Ovary (tissue), 7 donors: ENCODE measurements at regions not wholly inside any gene's neighbourhood (a gene's known extent, or its start where the extent isn't known, plus 50 kb on each side); places are given as distances from the start of the nearest gene placed in this dataset.

Experiments
- DNase-seq, 5 donors: peaks; one replicate each; pipeline ENCODE4 v3.0.0-alpha.2; 2019 to 2020
- H3K27ac ChIP-seq, 2 donors: fragments of 200-600 bp; one replicate each; pipeline versions ENCODE4 v1.5.1 to v1.8.0; 2019 to 2022
- H3K27me3 ChIP-seq: fragments of 200-600 bp; one replicate; pipeline ENCODE4 v1.8.0; 2022
- H3K36me3 ChIP-seq: fragments of 200-600 bp; sonication (generic); one replicate; pipeline ENCODE4 v1.5.1; 2019
- H3K4me1 ChIP-seq: one replicate; pipeline ENCODE4 v1.8.1; 2013; ENCODE audit warnings: mild to moderate bottlenecking, moderate library complexity; ENCODE audit not compliant: insufficient read depth
- H3K4me3 ChIP-seq: fragments of 200-600 bp; sonication (generic); one replicate; pipeline ENCODE4 v1.5.1; 2017
- H3K9me3 ChIP-seq, 2 donors: fragments of 200-600 bp in 1 of 2; sonication (generic) in 1 of 2; one replicate each; pipeline versions ENCODE4 v1.5.1 to v1.8.1; 2013 to 2019; ENCODE audit warnings: mild to moderate bottlenecking in 1 of 2, moderate library complexity in 1 of 2
- CTCF ChIP-seq, 3 donors: fragments of 450-650 bp in 2 of 3; fragments of 200-600 bp in 1 of 3; IDR thresholded peaks; one replicate each; pipeline versions ENCODE4 v1.5.1 to v1.8.0; 2016 to 2022; ENCODE audit warnings: antibody characterized with exemption in 3 of 3, mild to moderate bottlenecking in 1 of 3
- EP300 ChIP-seq: sonication (generic); formaldehyde crosslinking; IDR thresholded peaks from one replicate; pipeline ENCODE4 v1.6.1; 2017; ENCODE audit warnings: antibody characterized with exemption
- POLR2A ChIP-seq: fragments of 450-650 bp; IDR thresholded peaks from one replicate; pipeline ENCODE4 v1.6.1; 2017; ENCODE audit warnings: antibody characterized with exemption, mild to moderate bottlenecking, moderate library complexity
- WGBS, 3 donors: extraction: QIAGEN DNeasy Blood & Tissue Kit in 1 of 3; methylation state at CpG; one replicate each; pipeline versions ENCODE4 v1.1.5 to v1.1.7; 2013 to 2017; 5-methylcytosine and 5-hydroxymethylcytosine counted together
- intact Hi-C, 4 donors: fragments of 100-400 bp; cut with DNase I; formaldehyde crosslinking; loops; one replicate each; pipeline versions ENCODE4 v1.11.0 to v1.15.1; 2022 to 2023
- donor health status: DM: no; HTN: no; CAD: no; lungs with moderate emphysema.
- donor health status: DM: no; HTN: no; CAD: no.
- donor health status: Bipolar disorder and iron deficiency.
- donor health status: DM: no; HTN: no; CAD: no.
- donor health status: DM: yes; HTN: yes; CAD: no.

DNA sequence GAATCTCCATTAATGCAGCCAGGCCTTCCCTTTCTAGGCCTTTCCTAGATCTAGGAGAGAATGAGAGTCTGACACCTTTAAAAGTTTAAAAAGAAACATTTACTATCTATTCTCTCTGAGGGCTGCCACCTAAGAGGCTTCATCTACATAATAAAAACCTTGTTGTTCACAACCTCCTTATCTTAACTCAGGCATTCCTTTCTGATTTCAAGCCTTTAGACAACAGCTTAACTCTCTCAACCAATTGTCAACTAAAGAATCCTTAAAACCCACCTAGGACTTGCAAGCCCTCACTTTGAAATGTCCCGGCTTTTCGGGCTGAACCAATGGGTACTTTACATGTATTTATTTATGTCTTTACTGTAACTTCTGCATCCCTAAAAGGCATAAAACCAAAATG lies 64.3 kb upstream of the RET start:
- H3K4me1 ChIP-seq: no peaks in the 10 kb centered on the region
- no peak for TF ChIP-seq POLR2A
- TF ChIP-seq EP300: no peak
- TF ChIP-seq CTCF (IDR thresholded peaks at IDR 0.05): no peak
- WGBS, 3 donors: 56 to 81% (median 65%) methylated on average over 2 of the region's 2 CpGs
- no peak overlapping the region for H3K4me3 ChIP-seq
- no peak overlapping the region for H3K27ac ChIP-seq
- no peak for DNase-seq
- no peaks in the 10 kb centered on the region for H3K27me3 ChIP-seq
- no peaks in the 10 kb centered on the region for H3K9me3 ChIP-seq
- intact Hi-C loops: no loop called here
- H3K36me3 ChIP-seq: no peaks in the 10 kb centered on the region

DNA sequence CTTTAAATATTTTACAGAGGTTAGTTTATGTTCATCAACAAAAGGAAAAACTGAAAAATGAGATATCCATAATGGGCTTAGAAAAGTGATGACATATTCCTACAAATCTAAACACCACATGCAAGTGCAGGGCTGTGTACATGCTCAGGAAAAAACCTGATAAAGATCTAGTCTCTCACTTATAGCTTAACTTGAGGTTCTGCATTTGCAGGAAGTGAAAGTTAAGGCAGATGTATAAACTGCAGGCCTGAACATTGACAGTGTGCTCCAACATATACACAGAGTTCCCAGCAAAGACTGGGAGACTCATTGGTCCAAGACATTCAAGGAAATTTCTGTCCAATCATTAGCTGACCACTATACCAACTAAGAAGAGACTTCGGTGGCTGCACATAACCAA lies 63.8 kb upstream of the RET start:
- Histone ChIP-seq H3K4me1 (no peaks in the 10 kb centered on the region), H3K4me3 (no peak overlapping the region), H3K36me3 (no peaks in the 10 kb centered on the region), H3K9me3 (no peaks in the 10 kb centered on the region), H3K27ac (no peak overlapping the region), H3K27me3 (no peaks in the 10 kb centered on the region)
- WGBS, 3 donors: 82 to 93% (median 92%) methylated on average over 1 of the region's 1 CpG
- intact Hi-C loops: no loop called here
- TF ChIP-seq CTCF (IDR thresholded peaks at IDR 0.05) (no peak), EP300 (no peak), POLR2A (no peak)
- no peak for DNase-seq

- 82 to 89% (median 83%) methylated on average over 3 of the region's 3 CpGs for WGBS, 3 donors
- TF ChIP-seq POLR2A (no peak), EP300 (no peak), CTCF (IDR thresholded peaks at IDR 0.05) (no peak)
- no peak for DNase-seq
- no peak overlapping the region for H3K27ac ChIP-seq
- no peaks in the 10 kb centered on the region for H3K27me3 ChIP-seq
- H3K36me3 ChIP-seq: no peaks in the 10 kb centered on the region
- H3K9me3 ChIP-seq: no peaks in the 10 kb centered on the region
- no peak overlapping the region for H3K4me3 ChIP-seq
- intact Hi-C loops: no loop called here
- no peaks in the 10 kb centered on the region for H3K4me1 ChIP-seq
Observed at GRCh38 chr10:43024524-43024923, 52.3 kb upstream of the RET start.

DNA sequence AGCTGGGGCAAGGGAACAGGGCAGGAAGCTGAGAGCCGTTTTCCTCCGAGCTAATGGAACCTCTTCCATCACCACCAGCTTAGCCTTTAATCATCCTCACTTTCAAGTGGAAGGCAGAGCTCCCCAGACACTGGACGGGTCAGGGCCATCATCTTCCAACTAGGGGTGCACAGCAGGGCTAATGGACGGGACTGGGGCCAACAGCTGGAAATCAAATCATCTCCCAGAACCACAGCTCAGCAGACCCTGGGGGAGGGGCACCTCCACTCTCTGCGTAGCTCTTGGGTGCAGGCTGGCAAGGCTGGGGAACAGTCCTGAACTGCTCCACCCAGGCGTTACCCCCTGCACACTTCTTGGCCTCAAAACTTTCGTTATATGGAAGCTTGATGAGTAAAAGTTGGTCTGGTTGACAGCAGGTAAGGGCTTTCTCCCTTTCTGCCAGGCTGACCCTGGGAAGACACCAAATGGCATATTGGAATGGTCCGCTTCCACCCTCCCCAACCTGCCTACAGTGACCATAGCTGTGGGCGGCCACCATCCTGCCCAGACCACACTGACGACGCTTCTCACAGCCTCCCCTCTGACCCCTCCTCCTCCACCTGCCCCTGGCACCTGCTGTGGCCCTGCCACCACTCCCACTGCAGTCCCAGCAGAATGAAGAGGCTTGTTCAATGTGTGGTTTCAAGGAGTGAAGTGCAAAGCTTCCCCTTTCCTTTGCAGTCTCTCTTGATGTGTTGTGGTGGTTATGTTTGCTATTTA lies 51.7 kb upstream of the RET start:
- DNase-seq: no peak
- TF ChIP-seq CTCF (IDR thresholded peaks at IDR 0.05) (no peak), EP300 (no peak), POLR2A (no peak)

More for the DNA sequence above, 51.7 kb upstream of the RET start:
- Histone ChIP-seq H3K27me3 (no peaks in the 10 kb centered on the region), H3K4me1 (no peaks in the 10 kb centered on the region), H3K36me3 (no peaks in the 10 kb centered on the region), H3K4me3 (no peak overlapping the region), H3K27ac (no peak overlapping the region), H3K9me3 (no peaks in the 10 kb centered on the region)
- 59 to 74% (median 66%) methylated on average over 11 of the region's 11 CpGs for WGBS, 3 donors
- intact Hi-C loops: no loop called here
